ENCODE measurements at regions not wholly inside any gene's neighbourhood (a gene's known extent, or its start where the extent isn't known, plus 50 kb on each side); places are given as distances from the start of the nearest gene placed in this dataset.

DNA sequence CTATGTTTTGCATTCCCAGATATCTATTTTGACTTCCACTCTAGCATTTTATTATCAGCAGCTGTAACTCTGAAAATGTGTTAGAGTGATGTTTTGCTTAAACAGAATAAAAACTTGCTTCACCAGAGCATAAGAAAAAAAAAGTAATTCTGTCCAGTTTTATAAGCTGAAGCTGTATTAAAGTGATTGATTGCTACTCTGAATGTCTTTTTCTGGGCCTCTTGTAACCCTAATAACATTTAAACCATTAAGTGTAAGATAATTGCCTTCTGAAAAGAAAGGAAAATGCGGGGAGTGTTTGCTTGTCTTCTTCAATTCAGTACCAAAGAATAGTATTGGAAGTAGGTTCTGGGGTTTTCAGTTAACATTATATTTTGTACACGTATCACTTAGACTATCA, 57.9 kb upstream of the UBE2E1 start:
- TF ChIP-seq SP1 (IDR thresholded peaks at IDR 0.05) (no peak), FOXM1 (IDR thresholded peaks at IDR 0.05; ENCODE audit: borderline replicate concordance) (no peak), FOXA1 (IDR thresholded peaks at IDR 0.05) (no peak)
